HCT116 (cell line): ENCODE measurements at regions not wholly inside any gene's neighbourhood (a gene's known extent, or its start where the extent isn't known, plus 50 kb on each side); places are given as distances from the start of the nearest gene placed in this dataset.

Source experiments
- ATAC-seq: fragments of 200-7000 bp; cut with Tn5 transposase; 2 replicates; pipeline ENCODE4 v1.9.1; 2020; ENCODE audit warnings: mild to moderate bottlenecking, moderate library complexity
- BruUV-seq: library from RNA; stranded (reverse); fragments of 400-500 nt; replicated peaks from 2 replicates; lab custom pipeline; 2021; lab: Mats Ljungman, UMichigan
- CTCF ChIA-PET: fragments of 300-600 bp; sonication (Branson Sonifier 250); formaldehyde crosslinking; loops from one replicate; lab custom pipeline; 2021; ENCODE audit warnings: antibody characterized with exemption; lab: Charles Lee
- POLR2A ChIA-PET: fragments of 300-600, 350-600 bp; sonication (Branson Sonifier 250); formaldehyde crosslinking; loops from one replicate; lab custom pipeline; 2021; ENCODE audit warnings: antibody characterized with exemption; lab: Charles Lee
- RAD21 ChIA-PET, 2 experiments: fragments of 300-600 bp; sonication (Branson Sonifier 250); formaldehyde crosslinking; loops; one replicate each; lab custom pipeline; 2023; ENCODE audit warnings: low total read pairs in 2 of 2; ENCODE audit not compliant: uncharacterized antibody in 2 of 2, unreplicated experiment in 2 of 2, low non-redundant PET in 1 of 2; lab: Charles Lee
- DNase-seq: peaks from one replicate; pipeline ENCODE4 v3.0.0-alpha.2; 2010; ENCODE audit warnings: low read depth, low spot score
- H2AFZ ChIP-seq: fragments of 200-600 bp; shearing (Covaris generic), sonication (generic); 2 replicates; pipeline ENCODE4 v1.6.1; 2017; ENCODE audit warnings: low read depth, mixed run types, mixed read lengths, antibody characterized with exemption, low read length; ENCODE audit not compliant: poor library complexity, severe bottlenecking
- H3K27ac ChIP-seq: 2 replicates; pipeline ENCODE4 v1.5.1; 2012; ENCODE audit warnings: low read depth, low read length
- H3K27me3 ChIP-seq: fragments of 200-600 bp; sonication (generic); 2 replicates; pipeline ENCODE4 v1.6.1; 2016; ENCODE audit warnings: mixed run types, low read length, mixed read lengths; ENCODE audit not compliant: insufficient read depth
- H3K36me3 ChIP-seq, 2 experiments: fragments of 200-500 bp in 1 of 2; fragments of 200-600 bp in 1 of 2; sonication (Bioruptor generic) in 1 of 2; sonication (generic) in 1 of 2; 2 replicates each; pipeline versions ENCODE4 v1.5.1 to v1.6.1; 2014 to 2016; ENCODE audit warnings: low read length in 2 of 2, inconsistent platforms in 1 of 2, mixed read lengths in 1 of 2, mixed run types in 1 of 2; ENCODE audit not compliant: insufficient read depth in 2 of 2, control insufficient read depth in 1 of 2
- H3K4me1 ChIP-seq, 2 experiments: fragments of 200-600 bp in 1 of 2; sonication (generic) in 1 of 2; 2 replicates each; pipeline versions ENCODE4 v1.5.1 to v1.6.1; 2012 to 2017; ENCODE audit warnings: low read length in 2 of 2, inconsistent platforms in 1 of 2, mild to moderate bottlenecking in 1 of 2, mixed read lengths in 1 of 2, mixed run types in 1 of 2, moderate library complexity in 1 of 2; ENCODE audit not compliant: insufficient read depth in 2 of 2, control insufficient read depth in 1 of 2
- H3K4me2 ChIP-seq: fragments of 200-600 bp; sonication (generic); 2 replicates; pipeline ENCODE4 v1.6.1; 2017; ENCODE audit warnings: mixed run types, low read length, mixed read lengths
- H3K4me3 ChIP-seq, 2 experiments: fragments of 200-600 bp in 1 of 2; sonication (generic) in 1 of 2; replicated peaks in 1 of 2; 2 replicates each; pipeline ENCODE4 v1.5.1; 2011 to 2016; ENCODE audit warnings: low read length in 2 of 2, control low read depth in 1 of 2, low read depth in 1 of 2, mild to moderate bottlenecking in 1 of 2, mixed read lengths in 1 of 2, mixed run types in 1 of 2
- H3K79me2 ChIP-seq: fragments of 200-600 bp; sonication (generic); 2 replicates; pipeline ENCODE4 v1.6.1; 2017; ENCODE audit warnings: mild to moderate bottlenecking, mixed run types, low read length, moderate library complexity, mixed read lengths; ENCODE audit not compliant: insufficient read depth
- H3K9ac ChIP-seq: fragments of 200-600 bp; sonication (generic); 2 replicates; pipeline ENCODE4 v1.6.1; 2016; ENCODE audit warnings: low read length, mixed read lengths
- H3K9me2 ChIP-seq: fragments of 200-600 bp; sonication (generic), shearing (Covaris generic); 2 replicates; pipeline ENCODE4 v1.6.1; 2017; ENCODE audit warnings: mixed run types, mild to moderate bottlenecking, moderate library complexity; ENCODE audit not compliant: insufficient read depth
- H3K9me3 ChIP-seq, 2 experiments: fragments of 200-500 bp in 1 of 2; fragments of 200-600 bp in 1 of 2; sonication (Bioruptor generic) in 1 of 2; sonication (generic) in 1 of 2; 2 replicates each; pipeline ENCODE4 v1.6.1; 2014 to 2017; ENCODE audit warnings: low read length in 2 of 2, mixed read lengths in 2 of 2, inconsistent platforms in 1 of 2, low read depth in 1 of 2, mild to moderate bottlenecking in 1 of 2, mixed run types in 1 of 2, moderate library complexity in 1 of 2; ENCODE audit not compliant: control insufficient read depth in 1 of 2, insufficient read depth in 1 of 2
- H4K20me1 ChIP-seq: fragments of 200-600 bp; sonication (generic), shearing (Covaris generic); 2 replicates; pipeline ENCODE4 v1.6.1; 2017; ENCODE audit warnings: mixed run types, mild to moderate bottlenecking, moderate library complexity; ENCODE audit not compliant: insufficient read depth
- CEBPB ChIP-seq: IDR thresholded peaks from 2 replicates; pipeline ENCODE4 v1.6.1; 2012; ENCODE audit warnings: low read depth
- EGR1 ChIP-seq: IDR thresholded peaks from 2 replicates; pipeline ENCODE4 v1.6.1; 2012; ENCODE audit warnings: low read depth
- EZH2 ChIP-seq: fragments of 200-600 bp; sonication (generic); IDR thresholded peaks from 2 replicates; pipeline ENCODE4 v1.6.1; 2017; ENCODE audit warnings: antibody characterized with exemption, mixed run types
- EZH2phosphoT487 ChIP-seq: fragments of 200-600 bp; IDR thresholded peaks from 2 replicates; pipeline ENCODE4 v1.6.1; 2018; ENCODE audit warnings: antibody characterized with exemption, borderline replicate concordance
- FOSL1 ChIP-seq: IDR thresholded peaks from 2 replicates; pipeline ENCODE4 v1.6.1; 2012; ENCODE audit warnings: low read depth
- JUND ChIP-seq: IDR thresholded peaks from 2 replicates; pipeline ENCODE4 v1.6.1; 2012
- SP1 ChIP-seq: IDR thresholded peaks from 2 replicates; pipeline ENCODE4 v1.6.1; 2012; ENCODE audit warnings: low read depth
- SRF ChIP-seq: IDR thresholded peaks from 2 replicates; pipeline ENCODE4 v1.6.1; 2012; ENCODE audit warnings: low read depth
- TCF7L2 ChIP-seq: IDR thresholded peaks from 2 replicates; pipeline ENCODE4 v1.7.0; 2011; ENCODE audit warnings: borderline replicate concordance, inconsistent platforms; ENCODE audit not compliant: insufficient read depth, insufficient read length; ENCODE audit errors: extremely low read depth
- YY1 ChIP-seq: IDR thresholded peaks from 2 replicates; pipeline ENCODE4 v1.6.1; 2011; ENCODE audit warnings: low read length, low read depth, moderate library complexity, mild to moderate bottlenecking; ENCODE audit not compliant: insufficient replicate concordance; ENCODE audit errors: extremely low read depth
- ZNF274 ChIP-seq: fragments of 200-500 bp; sonication (Bioruptor generic); IDR thresholded peaks from 2 replicates; pipeline ENCODE4 v1.6.1; 2014; ENCODE audit warnings: mild to moderate bottlenecking, low read depth, low read length, inconsistent platforms
- intact Hi-C: fragments of 100-400 bp; cut with micrococcal nuclease; formaldehyde crosslinking; loops from 2 replicates; pipeline ENCODE4 v1.10.0; 2022
- TF ChIP-seq, protein P1 (sequence below), 3 experiments: fragments of 200-600 bp in 1 of 3; sonication (generic) in 1 of 3; IDR thresholded peaks in 2 of 3; conservative IDR thresholded peaks in 1 of 3; 2 replicates each; pipeline ENCODE4 v1.5.1; 2012 to 2017; ENCODE audit warnings: low read depth in 2 of 3, low read length in 2 of 3, antibody characterized with exemption in 1 of 3, borderline replicate concordance in 1 of 3, control low read depth in 1 of 3, mild to moderate bottlenecking in 1 of 3, mixed read lengths in 1 of 3, mixed run types in 1 of 3, moderate library complexity in 1 of 3; ENCODE audit not compliant: insufficient read depth in 1 of 3
- TF ChIP-seq, protein P2 (sequence below): IDR thresholded peaks from 2 replicates; pipeline ENCODE4 v1.6.1; 2011; ENCODE audit warnings: mild to moderate bottlenecking, low read length, moderate library complexity; ENCODE audit not compliant: insufficient replicate concordance; ENCODE audit errors: extremely low read depth
- TF ChIP-seq, protein P3 (sequence below): IDR thresholded peaks from 2 replicates; pipeline ENCODE4 v1.6.1; 2012

DNA sequence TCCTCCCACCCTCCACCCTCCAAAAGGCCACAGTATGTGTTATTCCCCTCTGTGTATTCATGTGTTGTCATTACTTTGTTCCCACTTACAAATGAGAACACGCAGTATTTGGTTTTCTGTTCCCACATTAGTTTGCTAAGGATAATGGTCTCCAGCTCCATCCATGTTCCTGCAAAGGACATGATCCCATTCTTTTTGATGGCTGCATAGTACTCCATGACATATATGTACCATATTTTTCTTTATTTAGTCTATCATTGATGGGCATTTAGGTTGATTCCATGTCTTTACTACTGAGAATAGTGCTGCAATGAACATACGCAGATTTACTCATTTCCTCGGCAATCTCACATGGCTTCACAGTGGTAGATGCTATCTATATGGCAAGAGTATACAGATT, 453.6 kb upstream of the CFAP20DC start (continued):
- TF ChIP-seq EZH2 (no peak), JUND (no peak), FOSL1 (no peak), CEBPB (no peak), SP1 (no peak), EZH2phosphoT487 (no peak), ZNF274 (no peak)
- TF ChIP-seq, protein P1, sequence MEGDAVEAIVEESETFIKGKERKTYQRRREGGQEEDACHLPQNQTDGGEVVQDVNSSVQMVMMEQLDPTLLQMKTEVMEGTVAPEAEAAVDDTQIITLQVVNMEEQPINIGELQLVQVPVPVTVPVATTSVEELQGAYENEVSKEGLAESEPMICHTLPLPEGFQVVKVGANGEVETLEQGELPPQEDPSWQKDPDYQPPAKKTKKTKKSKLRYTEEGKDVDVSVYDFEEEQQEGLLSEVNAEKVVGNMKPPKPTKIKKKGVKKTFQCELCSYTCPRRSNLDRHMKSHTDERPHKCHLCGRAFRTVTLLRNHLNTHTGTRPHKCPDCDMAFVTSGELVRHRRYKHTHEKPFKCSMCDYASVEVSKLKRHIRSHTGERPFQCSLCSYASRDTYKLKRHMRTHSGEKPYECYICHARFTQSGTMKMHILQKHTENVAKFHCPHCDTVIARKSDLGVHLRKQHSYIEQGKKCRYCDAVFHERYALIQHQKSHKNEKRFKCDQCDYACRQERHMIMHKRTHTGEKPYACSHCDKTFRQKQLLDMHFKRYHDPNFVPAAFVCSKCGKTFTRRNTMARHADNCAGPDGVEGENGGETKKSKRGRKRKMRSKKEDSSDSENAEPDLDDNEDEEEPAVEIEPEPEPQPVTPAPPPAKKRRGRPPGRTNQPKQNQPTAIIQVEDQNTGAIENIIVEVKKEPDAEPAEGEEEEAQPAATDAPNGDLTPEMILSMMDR (IDR thresholded peaks at IDR 0.05 in 2 of 3, conservative IDR thresholded peaks at IDR 0.05 in 1 of 3; ENCODE audit: borderline replicate concordance in 1 of 3, insufficient read depth in 1 of 3, low read depth in 2 of 3, low read length in 2 of 3), result no peak

DNA sequence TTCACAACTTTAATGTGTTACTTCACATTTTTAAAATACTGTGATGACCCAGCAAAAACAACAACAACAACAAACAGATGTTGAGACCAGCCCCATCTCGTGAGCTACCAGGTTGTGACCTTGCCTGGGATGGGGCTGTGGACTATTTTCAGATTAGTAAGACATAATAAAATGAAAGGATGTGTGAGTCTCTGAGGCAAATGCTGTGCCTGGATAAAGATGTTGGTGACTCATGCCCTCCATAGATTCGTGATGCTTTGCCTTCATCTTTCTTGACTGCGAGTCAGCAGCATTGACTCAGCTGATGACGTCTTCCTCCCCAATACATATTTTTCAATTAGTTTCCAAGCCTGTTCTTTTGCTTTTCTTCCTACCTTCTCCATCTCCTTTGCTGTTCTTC, 453.0 kb upstream of the CFAP20DC start:
- RAD21 ChIA-PET, result no interaction called here
- intact Hi-C loops, result no loop called here
- Histone ChIP-seq H3K79me2 (no peaks in the 10 kb centered on the region), H3K9ac (no peak overlapping the region), H3K27ac (no peak overlapping the region), H4K20me1 (no peaks in the 10 kb centered on the region; the same call in 1 of the 2 replicates), H3K4me2 (no peak overlapping the region), H3K4me3 (no peak overlapping the region), H3K9me2 (no peaks in the 10 kb centered on the region), H3K27me3 (peaks cover 19% of the 10 kb centered on the region), H3K36me3 (no peaks in the 10 kb centered on the region), H2AFZ (no peak overlapping the region), H3K9me3 (no peaks in the 10 kb centered on the region), H3K4me1 (no peaks in the 10 kb centered on the region)
- no peak for DNase-seq
- CTCF ChIA-PET, result no interaction called here
- POLR2A ChIA-PET, result no interaction called here
- ATAC-seq, result no peak
- no TSS peak for BruUV-seq
- TF ChIP-seq SP1 (no peak), CEBPB (no peak), TCF7L2 (no peak), SRF (no peak), EGR1 (no peak), EZH2 (no peak), YY1 (no peak)
- TF ChIP-seq, protein P2, sequence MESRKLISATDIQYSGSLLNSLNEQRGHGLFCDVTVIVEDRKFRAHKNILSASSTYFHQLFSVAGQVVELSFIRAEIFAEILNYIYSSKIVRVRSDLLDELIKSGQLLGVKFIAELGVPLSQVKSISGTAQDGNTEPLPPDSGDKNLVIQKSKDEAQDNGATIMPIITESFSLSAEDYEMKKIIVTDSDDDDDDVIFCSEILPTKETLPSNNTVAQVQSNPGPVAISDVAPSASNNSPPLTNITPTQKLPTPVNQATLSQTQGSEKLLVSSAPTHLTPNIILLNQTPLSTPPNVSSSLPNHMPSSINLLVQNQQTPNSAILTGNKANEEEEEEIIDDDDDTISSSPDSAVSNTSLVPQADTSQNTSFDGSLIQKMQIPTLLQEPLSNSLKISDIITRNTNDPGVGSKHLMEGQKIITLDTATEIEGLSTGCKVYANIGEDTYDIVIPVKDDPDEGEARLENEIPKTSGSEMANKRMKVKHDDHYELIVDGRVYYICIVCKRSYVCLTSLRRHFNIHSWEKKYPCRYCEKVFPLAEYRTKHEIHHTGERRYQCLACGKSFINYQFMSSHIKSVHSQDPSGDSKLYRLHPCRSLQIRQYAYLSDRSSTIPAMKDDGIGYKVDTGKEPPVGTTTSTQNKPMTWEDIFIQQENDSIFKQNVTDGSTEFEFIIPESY, result no peak
- TF ChIP-seq, protein P1 (IDR thresholded peaks at IDR 0.05 in 2 of 3, conservative IDR thresholded peaks at IDR 0.05 in 1 of 3; ENCODE audit: borderline replicate concordance in 1 of 3, insufficient read depth in 1 of 3, low read depth in 2 of 3, low read length in 2 of 3), result no peak
- TF ChIP-seq, protein P3, sequence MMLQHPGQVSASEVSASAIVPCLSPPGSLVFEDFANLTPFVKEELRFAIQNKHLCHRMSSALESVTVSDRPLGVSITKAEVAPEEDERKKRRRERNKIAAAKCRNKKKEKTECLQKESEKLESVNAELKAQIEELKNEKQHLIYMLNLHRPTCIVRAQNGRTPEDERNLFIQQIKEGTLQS, result no peak
